ENCODE measurements at regions not wholly inside any gene's neighbourhood (a gene's known extent, or its start where the extent isn't known, plus 50 kb on each side); places are given as distances from the start of the nearest gene placed in this dataset.

DNA sequence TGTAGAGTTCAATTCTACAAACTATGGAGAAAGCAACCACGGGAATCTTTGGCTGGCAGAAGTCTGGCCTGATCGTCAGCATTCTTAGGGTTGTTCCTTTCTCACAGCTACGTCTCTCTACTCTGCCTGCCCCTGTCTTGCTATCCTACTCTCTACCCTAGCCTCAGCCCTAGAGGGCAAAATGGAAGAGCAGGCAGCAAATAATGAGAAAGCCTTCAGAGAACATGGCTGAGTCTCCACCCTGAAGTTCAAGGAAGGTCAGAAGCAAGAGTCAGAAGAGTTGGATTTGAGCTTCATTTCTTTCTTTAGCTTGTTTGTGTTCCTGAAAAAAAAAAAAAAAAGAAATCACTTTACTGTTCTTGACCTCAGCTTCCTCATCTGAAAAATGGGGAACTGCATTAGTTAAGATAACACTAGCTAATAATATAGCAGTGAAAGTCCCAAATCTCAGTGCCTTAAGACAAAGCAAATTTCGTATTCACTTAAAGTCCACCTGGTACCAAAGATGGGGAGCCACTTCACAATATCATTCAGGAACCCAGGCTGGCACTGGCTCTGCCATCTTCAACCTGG lies 50.2 kb upstream of the CCND2 start:
- FAIRE-seq: no peak

DNA sequence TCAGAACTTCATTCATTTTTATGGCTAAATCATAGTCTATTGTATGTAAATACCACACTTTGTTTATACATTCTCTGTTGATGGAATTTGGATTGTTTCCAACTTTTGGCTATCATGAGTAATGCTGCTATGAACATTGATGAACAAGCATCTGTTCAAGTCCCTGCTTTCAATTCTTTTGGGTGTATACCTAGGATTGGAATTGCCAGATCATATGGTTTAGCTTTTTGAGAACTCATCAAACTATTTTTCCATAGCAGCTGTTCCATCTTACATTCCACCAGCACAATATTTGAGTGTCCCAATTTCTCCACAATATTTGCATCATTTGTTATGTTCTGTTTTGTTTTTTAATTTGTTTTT lies 52.3 kb upstream of the CCND2 start:
- FAIRE-seq: no peak

DNA sequence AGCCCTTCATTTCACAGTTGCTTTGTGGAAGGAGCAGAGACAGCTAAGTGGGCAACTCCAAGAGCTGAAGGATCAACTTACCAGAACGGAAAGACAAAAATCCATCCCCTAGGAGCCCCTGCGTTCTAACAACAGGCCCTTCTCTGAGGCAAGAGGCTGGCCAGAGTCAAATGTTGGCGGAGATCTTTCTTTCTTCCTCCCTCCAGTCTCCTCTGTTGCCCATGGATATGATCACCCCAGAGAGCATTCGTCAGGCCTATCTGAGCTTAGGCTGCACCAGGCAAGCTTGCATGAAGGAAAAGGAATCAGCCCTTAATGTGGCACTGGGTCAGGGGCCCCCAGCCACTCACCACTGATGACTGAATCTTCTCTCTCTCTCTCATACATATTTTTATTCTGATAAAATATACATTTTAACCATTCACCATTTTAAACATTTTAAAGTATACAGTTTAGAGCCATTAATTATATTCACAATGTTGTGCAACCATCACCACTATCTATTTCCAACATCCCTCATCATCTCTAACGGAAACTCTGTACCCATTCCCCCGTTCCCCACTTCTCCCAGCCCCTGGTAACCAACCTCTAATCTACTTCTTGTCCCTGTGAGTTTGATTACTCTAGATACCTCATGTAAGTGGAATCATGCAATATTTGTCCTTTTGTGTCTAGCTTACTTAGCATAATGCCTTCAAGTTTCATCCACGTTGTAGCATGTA lies 52.9 kb upstream of the CCND2 start:
- FAIRE-seq: no peak

DNA sequence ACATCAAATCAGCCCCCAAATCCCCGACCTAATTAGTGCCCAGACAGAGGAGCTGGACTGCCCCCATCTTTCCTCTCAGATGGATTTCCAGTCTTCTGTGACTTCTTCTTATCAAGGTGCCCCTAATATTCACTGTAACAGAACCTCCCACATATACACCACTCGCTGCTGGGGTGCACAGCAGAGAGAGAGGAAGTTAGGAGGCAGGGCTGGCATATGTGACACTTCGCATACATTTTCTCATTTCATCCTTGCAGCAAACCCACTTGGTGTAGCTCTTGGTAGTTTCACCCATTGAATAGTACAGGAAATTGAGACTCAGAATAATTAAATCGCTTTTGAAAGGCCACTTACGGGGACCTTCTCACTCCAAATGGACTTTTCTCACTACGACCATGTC lies 56.5 kb upstream of the CCND2 start:
- FAIRE-seq: no peak

DNA sequence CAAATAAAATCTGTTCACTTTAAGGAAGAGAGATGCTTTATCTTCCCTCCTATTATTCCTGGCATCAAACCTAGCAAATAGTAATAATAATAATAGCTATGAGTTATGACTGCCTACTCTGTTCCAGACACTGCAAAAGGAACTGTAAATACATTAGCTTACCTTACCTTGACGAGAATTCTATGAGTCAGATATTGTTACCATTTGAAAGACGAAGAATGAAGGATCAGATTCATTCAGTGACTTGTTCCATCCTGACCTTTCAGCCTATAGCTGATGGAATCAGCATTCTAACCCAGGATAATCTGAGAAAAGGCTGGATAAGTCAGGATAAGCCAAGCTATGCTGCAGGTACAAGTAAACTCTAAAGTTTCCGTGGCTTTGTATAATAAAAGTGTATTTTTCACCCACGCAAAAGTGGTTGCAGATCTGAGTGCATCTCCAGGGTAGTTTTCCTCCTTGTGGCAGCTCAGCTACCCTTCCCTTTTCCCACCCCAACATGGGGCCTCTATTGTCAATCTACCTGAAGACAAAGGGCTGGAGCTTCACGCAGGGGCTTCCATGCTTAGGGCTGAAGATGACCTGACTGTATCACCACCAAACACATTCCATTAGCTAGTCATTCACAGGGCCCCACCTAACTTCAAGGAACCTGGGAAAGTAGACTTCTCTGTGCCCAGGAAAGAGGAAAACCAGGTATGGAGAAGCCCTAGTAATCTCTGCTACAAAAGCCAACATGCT lies 57.2 kb upstream of the CCND2 start:
- FAIRE-seq: no peak

DNA sequence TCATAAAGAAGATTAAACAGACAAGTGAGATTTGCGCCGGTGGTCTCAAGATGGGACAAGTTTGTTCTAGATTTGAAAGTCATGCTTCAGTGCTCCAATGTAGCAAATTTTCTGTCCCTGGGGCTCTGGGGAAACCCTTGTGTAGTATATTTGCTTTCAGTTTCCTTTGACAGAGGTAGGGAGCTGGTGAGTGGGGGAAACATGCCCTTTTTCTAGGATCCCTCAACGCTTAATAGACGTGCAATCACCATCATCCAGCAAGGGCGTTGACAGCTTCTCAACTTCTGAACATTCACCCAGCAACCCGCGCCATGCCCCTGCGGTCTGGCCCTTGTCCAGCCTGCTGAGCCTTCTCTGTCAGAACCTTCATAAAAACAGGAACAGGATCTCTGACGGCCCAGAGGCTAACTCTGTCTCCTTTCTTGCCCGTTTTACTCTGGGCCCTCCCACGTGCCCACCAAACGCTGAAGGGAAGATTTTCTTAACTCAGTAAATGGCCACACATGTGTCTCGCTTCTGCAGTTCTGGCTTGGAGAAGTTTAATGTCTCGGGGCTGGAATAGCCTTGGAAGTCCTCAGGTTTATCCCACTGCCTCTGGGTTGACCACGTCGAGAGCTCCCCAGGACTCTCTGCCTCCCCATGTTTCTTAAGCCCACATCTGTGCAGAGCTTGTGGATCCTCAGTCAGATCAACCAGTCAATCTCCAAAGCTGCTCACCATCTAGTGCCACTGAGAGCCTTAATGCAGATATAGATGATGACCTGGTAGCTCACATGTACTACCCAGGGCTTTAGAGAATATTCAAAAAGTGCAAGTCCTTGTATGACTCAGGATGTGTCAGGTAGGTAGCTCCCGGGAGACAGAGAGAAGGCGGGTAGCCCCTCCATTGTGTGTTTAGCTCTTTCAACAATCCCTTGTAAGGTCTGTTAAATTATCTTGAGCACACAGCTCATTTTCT lies 58.1 kb upstream of the CCND2 start:
- FAIRE-seq: no peak

DNA sequence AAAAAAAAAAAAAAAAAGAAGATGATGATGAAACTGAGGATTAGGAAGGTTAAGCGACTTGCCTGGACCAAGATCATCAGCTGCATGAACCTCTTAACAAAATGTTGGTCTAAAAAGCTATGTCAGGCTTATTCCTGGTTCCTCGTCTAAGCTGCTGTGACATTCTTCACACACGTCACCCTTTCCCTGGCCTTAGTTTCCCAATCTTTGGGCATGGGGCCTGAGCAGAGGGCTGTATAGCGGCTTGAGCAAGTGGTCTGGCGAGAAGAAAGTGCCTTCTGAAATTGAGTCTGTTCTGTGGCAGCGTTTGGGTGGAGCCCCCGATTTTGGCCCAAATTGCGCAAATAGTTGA lies 58.7 kb upstream of the CCND2 start:
- no peak for FAIRE-seq

DNA sequence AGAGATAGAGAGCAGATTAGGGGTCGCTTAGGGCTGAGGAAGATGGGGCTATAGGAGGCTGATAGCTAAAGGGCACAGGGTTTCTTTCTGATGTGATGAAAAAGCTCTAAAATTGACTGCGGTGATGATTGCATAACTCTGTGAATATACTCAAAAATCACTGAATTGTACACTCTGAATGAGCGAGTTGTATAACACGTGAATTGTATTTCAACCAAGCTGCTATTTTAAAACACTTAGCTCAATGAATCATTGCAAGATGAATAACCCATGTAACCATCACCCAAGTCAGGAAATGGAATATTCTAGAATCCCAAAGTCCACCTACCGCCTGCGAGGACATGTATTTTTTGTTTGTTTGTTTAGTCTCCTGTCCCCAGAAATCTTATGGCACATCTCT lies 60.1 kb upstream of the CCND2 start:
- no peak for FAIRE-seq

DNA sequence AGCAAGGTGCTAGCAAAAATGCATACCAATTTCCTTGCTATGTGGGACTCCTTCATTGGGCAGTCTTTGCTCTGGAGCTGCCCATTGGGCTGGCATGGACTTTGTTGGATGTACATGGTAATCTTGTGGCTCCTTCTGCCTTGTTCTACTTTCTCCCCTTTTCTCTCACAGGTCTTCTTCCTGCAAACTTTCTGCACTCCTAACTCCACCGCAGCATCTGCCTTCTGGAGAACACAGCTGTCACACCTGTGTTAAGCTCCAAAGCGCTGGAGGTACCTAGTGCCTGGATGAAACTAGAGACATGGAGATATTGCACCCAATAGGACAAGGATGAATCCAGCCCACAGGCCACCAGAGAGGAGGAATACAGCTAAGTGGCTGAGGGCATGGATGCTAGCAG lies 60.7 kb upstream of the CCND2 start:
- FAIRE-seq: no peak

DNA sequence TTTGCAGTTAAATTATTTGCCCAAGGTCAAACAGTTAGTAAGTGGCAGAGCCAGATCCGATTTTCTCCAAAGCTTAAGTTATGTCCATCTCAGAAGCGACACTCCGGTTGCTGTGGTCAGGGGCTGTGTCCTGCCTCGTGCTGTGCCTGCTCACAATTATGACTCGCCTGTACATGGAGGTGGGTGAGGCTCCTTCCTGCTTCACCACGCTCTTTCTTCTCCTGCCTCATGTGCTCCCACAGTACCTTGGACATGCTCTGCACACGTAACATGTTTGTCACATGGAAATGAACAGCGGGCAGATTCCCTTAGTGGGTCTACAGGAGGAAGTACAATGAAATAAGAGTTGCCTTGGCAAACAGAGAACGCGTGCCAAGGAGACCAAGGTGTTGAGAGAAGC lies 62.2 kb upstream of the CCND2 start:
- FAIRE-seq: no peak

DNA sequence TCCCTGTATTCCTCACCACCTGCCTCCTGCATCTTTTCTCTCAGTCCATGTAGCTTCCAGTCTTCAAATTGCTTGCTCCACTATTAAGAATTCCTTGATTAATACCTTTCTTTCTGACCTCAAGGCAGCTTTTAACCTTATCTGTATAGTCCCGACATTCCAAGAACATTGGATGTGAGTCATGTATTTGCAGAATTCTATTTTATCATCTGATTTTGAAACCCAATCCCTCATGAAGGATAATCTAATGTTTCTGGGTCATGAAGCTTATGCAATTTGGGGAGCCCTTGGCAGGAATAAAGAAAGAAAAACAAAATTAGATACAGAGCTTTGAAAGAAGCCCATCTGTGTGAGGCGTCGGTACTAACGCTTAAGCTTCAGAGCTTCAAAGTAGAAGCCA lies 63.4 kb upstream of the CCND2 start:
- FAIRE-seq: no peak

DNA sequence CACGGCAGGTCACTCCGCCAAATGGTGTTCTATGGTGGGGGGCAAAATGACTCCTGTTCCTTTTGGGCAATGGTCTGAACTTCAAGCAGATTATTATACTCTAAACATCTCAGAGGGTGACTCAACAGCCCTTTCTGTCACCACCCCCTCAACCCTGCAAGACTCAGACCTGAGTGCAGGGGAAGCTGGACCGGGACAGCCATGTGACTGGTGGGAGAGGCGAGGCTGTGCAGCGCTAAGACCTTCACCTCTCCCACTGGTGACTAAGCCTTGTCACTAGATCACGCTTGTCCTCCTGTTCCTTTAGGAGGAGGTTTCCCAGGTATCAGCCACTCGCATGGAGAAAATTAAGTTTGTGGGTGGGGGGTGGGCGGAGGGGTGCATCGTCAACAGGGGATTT lies 67.1 kb upstream of the CCND2 start:
- no peak for FAIRE-seq

DNA sequence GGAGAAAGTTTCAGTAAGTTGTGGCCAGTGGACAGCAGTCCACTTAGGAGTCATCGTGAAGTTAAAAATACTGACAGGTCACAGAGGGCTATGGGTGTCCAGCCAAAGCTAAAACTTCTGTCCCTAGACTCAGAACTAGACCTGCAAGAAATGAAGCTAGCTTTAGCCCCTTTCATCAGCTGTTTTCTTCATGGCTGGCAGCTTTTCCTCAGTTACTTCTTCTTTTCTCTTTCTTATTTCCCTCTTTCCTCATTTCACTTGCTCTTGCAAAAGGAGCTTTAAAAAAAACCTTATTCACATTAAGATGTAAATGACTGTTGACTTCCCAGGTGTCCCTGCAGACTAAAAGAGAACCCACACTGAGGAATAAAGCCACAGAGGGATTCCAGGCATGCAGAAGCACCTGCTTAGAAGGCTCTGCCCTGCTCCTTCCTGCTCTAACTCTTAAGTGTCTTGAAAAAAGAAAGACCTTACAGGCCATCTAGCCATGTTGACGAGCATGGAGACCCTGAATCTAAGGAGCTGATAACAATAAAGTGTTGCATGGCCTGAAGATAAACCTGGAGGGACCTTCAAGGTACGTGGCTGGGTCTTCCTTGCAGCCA lies 69.7 kb upstream of the CCND2 start:
- FAIRE-seq: no peak

DNA sequence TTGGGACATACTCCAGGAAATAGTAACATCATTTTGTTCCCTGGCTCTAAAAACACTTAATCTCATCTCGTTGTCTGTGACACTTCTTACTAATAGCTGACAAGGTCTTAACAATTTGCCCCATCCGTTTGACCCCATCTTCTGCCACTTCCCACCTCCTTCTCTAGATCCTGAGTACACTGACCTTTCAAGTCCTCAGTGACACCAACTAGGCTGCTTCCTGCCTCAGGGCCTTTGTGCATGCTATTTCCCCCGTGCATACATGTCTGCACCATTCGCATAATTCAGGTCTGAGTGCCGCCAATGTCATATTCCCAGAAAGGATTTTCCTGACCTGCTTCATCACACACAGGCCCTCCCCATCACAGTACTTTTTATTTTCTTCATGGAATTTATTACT lies 70.6 kb upstream of the CCND2 start:
- no peak for FAIRE-seq

DNA sequence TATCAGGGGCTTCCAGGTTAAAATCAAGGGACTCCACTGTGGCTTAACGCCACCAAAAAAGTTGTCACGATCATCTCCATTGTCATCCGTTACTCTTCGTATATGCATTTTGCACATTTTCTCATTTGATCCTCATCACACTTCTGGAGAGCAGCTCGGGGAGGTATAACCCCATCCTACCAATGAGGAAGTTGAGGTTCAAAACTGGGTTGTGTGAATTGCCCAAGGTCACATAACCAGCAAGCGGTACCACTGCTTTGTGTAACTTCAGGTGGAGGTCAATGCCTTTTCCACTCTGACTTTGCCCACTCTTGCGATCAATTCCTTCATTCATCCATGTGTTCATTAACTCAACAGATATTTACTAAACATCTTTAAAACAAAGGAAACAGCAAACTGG lies 71.1 kb upstream of the CCND2 start:
- FAIRE-seq: no peak

DNA sequence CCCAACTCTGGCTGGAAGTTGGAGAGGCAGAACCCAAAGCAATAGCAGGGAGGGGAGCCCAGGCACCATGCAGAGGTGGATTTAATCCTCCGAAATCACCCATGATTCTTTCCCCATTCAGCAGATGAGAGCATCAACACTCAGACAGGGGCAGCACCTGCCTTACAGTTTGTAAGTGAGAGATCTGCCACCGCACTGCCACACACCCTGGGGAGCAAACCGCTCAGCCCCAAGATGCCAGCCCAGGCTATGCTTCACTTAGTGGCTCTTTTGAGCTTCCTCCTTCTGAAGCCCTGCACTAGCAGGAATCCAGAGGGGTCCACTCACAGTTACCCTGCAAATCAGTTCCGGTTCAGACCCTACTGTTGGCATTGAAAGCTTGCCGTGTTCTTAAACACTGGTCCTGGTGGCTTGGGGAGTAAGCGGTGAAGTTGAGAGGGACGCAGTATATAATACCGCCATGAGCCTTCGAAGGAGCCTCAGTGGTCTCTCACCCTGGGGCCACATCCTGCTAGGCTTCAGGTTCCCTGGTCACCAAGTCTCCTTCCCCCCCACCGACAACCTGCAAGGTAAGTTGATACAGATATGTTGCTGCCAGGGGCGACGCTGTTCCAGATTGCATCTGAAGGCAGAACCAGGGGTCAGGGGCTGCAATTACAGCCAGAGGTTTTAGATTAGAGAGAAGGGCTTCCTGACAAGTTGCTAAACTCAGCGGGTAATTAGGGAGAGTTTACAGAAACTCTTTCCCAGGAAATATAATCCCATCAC lies 72.0 kb upstream of the CCND2 start:
- no peak for FAIRE-seq

DNA sequence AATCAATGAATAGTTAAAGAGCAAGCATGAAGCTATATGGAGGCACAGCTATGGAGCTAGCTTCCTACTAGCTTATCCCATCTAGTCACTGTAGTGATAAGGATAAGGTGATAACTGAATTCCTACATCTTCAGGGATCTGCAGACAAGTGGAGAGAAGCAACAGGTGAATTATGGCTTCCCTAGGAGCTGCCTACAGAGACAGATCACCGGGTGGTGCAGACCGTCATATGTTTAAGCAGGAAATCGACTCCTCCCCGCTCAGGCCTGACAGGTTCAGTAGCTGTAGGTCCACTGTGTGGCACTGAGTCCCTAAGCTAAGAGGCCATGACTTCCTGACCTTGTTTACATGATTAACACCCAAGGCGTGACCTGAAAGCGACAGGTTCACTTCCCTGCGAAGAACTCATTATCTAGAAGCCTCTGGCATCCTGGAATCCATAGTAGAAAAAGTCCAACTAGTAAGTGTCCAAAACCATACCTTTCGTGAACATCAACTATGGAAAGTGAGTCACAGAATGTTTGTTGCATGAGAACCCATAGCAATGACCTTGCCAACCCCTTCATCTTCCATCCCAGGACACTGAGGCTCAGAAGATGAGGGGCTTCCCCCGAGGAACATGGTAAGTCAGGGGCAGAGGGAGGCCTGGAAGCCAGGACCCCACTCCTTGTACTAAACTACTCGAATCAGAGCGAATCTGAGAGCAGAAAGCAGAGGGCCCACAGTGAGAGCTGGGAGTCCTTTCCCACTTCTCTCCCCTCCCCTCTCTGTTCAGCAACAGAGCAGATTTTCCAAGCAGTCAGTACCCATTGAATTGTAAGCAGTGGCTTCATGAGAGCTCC lies 75.4 kb upstream of the CCND2 start:
- no peak for FAIRE-seq

DNA sequence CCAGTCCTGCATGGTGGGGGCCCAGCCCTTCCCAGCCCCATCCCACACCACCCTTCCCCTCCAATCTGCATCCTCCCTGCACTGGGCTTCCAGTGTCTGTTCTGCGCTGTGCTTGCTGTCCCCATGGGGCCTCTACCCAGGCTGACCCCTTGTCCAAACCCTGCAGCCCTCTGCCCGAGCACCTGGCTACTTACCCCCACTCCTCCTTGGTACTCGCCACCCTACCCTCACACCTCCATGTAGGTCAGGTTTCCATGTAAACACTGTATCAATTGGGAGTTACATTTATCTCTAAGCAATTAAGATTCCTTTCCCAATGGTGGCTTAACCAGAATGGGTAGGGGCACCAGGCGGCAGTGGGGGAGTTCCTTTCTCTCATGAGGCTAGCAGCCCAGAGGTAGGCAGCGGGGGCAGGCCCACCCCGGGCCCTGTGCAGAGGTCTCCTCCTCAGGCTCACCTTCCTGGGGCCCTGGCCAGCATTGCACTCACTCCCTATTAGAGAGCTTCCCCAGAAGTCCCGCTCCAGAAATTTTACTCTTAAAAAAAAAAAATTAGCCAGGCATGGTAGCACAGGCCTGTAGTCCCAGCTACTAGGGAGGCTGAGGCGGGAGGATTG lies 76.6 kb upstream of the CCND2 start:
- FAIRE-seq: no peak

DNA sequence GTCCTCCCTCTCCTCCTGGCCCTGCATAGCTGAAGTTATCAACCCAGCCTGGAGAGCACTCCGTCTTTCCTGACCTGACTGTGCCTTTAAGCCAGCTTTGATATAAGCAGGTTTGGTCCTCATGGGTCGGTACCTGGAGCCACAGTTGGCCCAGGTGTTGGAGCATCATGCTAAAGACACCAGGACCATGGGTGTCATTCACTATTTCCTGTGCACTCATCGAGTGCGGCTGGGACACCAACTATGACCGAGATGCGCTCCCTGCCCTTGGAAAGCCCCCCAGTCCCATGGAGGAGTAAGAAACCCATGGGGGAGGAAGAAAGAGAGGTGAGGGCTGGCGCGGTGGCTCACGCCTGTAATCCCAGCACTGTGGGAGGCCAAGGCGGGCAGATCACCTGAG lies 78.9 kb upstream of the CCND2 start:
- FAIRE-seq: no peak

DNA sequence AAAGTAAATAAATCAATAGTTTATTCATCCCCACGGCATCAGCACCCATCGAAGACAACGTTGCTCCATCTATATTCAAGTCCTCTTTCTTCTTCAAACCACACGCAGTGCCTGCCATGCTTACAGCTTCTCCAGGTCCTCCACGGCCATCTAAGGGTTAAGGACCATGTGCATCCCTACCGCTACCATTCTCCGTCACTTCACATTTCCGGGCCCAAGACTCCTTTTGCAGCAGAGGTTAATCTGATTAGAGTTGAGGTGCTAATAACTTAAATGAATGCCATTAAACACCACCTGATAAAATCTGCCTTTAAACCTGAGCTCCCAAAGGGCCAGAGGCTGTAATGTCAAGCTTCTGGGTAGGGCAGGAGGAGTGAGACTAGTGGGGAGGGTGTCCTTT lies 79.7 kb upstream of the CCND2 start:
- FAIRE-seq: no peak

DNA sequence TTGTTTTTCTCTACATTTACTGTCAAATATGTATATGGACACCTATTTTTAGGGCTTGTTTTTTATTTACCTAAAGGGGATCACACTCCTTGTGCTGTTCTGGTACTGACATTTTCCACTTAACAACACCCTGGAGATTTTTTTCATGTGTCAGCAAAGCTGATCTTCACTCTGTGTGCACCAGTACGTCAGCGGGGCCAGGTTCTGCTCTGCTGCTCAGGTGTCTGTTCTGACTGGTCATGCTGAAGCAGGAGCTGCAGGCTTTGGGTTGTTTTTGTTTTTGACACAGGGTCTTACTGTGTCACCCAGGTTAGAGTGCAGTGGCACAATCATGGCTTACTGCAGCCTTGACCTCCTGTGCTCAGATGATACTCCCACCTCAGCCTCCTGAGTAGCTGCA lies 81.9 kb upstream of the CCND2 start:
- FAIRE-seq: no peak
